WTC11 (cell line): ENCODE measurements at regions not wholly inside any gene's neighbourhood (a gene's known extent, or its start where the extent isn't known, plus 50 kb on each side); places are given as distances from the start of the nearest gene placed in this dataset.

Experiments
- ATAC-seq: fragments of 200-7000 bp; cut with Tn5 transposase; 2 replicates; pipeline ENCODE4 v1.10.0; 2021; ENCODE audit warnings: mild to moderate bottlenecking, moderate library complexity
- CTCF ChIA-PET: fragments of 300-600 bp; sonication (Branson Sonifier 250); formaldehyde crosslinking; loops from one replicate; lab custom pipeline; 2021; ENCODE audit warnings: antibody characterized with exemption; lab: Charles Lee
- POLR2A ChIA-PET: fragments of 350-600 bp; sonication (Branson Sonifier 250); formaldehyde crosslinking; loops from one replicate; lab custom pipeline; 2021; ENCODE audit warnings: antibody characterized with exemption; lab: Charles Lee
- DNase-seq: peaks from one replicate; pipeline ENCODE4 v3.0.0; 2021; ENCODE audit warnings: low spot score
- H3K27ac Mint-ChIP-seq: 2 replicates; pipeline ENCODE4 v1.8.0; 2021; ENCODE audit warnings: mixed read lengths
- H3K27me3 Mint-ChIP-seq: 2 replicates; pipeline ENCODE4 v1.8.0; 2021; ENCODE audit warnings: low read depth, mild to moderate bottlenecking, moderate library complexity, mixed read lengths
- H3K36me3 Mint-ChIP-seq: 2 replicates; pipeline ENCODE4 v1.8.0; 2021; ENCODE audit warnings: mixed read lengths
- H3K4me1 Mint-ChIP-seq: 2 replicates; pipeline ENCODE4 v1.8.0; 2022; ENCODE audit warnings: mixed read lengths
- H3K4me3 Mint-ChIP-seq: 2 replicates; pipeline ENCODE4 v1.8.0; 2021; ENCODE audit warnings: mild to moderate bottlenecking, moderate library complexity, mixed read lengths
- H3K9me3 Mint-ChIP-seq: 2 replicates; pipeline ENCODE4 v1.8.0; 2021; ENCODE audit warnings: mixed read lengths
- ATF1 ChIP-seq: sonication (generic); formaldehyde crosslinking; IDR thresholded peaks from 2 replicates; pipeline ENCODE4 v1.8.1; 2023; ENCODE audit warnings: mild to moderate bottlenecking, moderate library complexity, missing genetic modification reagents
- KAT7 ChIP-seq: sonication (generic); formaldehyde crosslinking; IDR thresholded peaks from 2 replicates; pipeline ENCODE4 v1.8.1; 2023; ENCODE audit warnings: missing genetic modification reagents, mild to moderate bottlenecking, borderline replicate concordance
- MXD4 ChIP-seq: fragments of 250-450 bp; sonication (Bioruptor Pico); IDR thresholded peaks from 2 replicates; pipeline ENCODE4 v1.8.0; 2021; ENCODE audit warnings: mild to moderate bottlenecking, moderate library complexity, borderline replicate concordance
- MYBL2 ChIP-seq: sonication (generic); formaldehyde crosslinking; IDR thresholded peaks from 2 replicates; pipeline ENCODE4 v1.8.1; 2023; ENCODE audit warnings: mild to moderate bottlenecking, moderate library complexity, missing genetic modification reagents
- NFATC4 ChIP-seq: fragments of 250-450 bp; sonication (Bioruptor Pico); IDR thresholded peaks from 2 replicates; pipeline ENCODE4 v1.9.0; 2021; ENCODE audit warnings: mild to moderate bottlenecking
- NR1H2 ChIP-seq: sonication (generic); formaldehyde crosslinking; IDR thresholded peaks from 2 replicates; pipeline ENCODE4 v1.9.0; 2021; ENCODE audit warnings: mild to moderate bottlenecking, moderate library complexity, missing genetic modification reagents
- SMAD4 ChIP-seq: sonication (generic); formaldehyde crosslinking; IDR thresholded peaks from 2 replicates; pipeline ENCODE4 v1.8.0; 2022; ENCODE audit warnings: mild to moderate bottlenecking, missing genetic modification reagents
- SOX15 ChIP-seq: fragments of 250-450 bp; sonication (Bioruptor Pico); IDR thresholded peaks from 2 replicates; pipeline ENCODE4 v1.9.0; 2021; ENCODE audit warnings: mild to moderate bottlenecking
- TCF7 ChIP-seq: sonication (generic); formaldehyde crosslinking; IDR thresholded peaks from 2 replicates; pipeline ENCODE4 v1.8.0; 2022; ENCODE audit warnings: mild to moderate bottlenecking, low read depth, missing genetic modification reagents, moderate library complexity
- TEAD4 ChIP-seq: sonication (generic); formaldehyde crosslinking; IDR thresholded peaks from 2 replicates; pipeline ENCODE4 v1.8.0; 2022; ENCODE audit warnings: mild to moderate bottlenecking, missing genetic modification reagents
- ZNF232 ChIP-seq: sonication (generic); formaldehyde crosslinking; IDR thresholded peaks from 2 replicates; pipeline ENCODE4 v1.8.0; 2022; ENCODE audit warnings: mild to moderate bottlenecking, missing genetic modification reagents
- TF ChIP-seq, protein P1 (sequence below): fragments of 250-450 bp; sonication (Bioruptor Pico); IDR thresholded peaks from 2 replicates; pipeline ENCODE4 v1.8.0; 2021; ENCODE audit warnings: mild to moderate bottlenecking
- TF ChIP-seq, protein P2 (sequence below): fragments of 250-450 bp; sonication (Bioruptor Pico); IDR thresholded peaks from 2 replicates; pipeline ENCODE4 v1.9.0; 2021; ENCODE audit warnings: mild to moderate bottlenecking

DNA sequence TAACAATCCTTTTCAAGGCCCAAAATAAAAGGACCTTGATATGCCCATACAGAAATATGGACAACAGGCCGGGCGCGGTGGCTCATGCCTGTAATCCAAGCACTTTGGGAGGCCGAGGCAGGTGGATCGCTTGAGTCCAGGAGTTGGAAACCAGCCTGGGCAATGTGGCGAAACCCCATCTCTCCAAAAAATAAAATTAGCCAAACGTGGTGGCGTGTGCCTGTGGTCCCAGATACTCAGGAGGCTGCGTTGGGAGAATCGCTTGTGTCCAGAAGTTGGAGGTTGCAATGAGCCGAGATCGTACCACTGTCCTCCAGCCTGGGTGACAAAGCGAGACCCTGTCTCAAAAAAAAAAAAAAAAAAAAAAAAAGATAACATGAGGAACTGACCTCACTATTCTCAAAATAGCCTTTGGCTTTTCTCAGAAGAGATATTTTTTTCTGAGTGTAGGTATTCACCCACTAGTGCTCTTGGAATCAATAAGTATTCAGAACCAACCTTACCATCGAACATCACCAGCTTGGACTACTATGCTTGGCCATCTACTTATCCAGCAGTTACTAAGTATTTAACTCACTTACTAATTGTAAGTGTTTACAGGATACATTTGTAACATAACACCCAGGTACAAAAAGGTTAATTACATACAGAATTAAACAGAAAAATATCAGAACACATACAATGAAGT lies 99.2 kb downstream of the OR2B2 start:
- no peaks in the 10 kb centered on the region for H3K9me3 Mint-ChIP-seq
- DNase-seq, result no peak
- ATAC-seq, result no peak
- H3K27me3 Mint-ChIP-seq, result no peaks in the 10 kb centered on the region; the same call in 1 of the 2 replicates
- peaks cover 49% of the 10 kb centered on the region for H3K4me1 Mint-ChIP-seq
- H3K27ac Mint-ChIP-seq, result peak overlapping the region; percentile 100
- TF ChIP-seq ZNF232 (CRISPR knock-in tag), result no peak
- TF ChIP-seq, protein P1, sequence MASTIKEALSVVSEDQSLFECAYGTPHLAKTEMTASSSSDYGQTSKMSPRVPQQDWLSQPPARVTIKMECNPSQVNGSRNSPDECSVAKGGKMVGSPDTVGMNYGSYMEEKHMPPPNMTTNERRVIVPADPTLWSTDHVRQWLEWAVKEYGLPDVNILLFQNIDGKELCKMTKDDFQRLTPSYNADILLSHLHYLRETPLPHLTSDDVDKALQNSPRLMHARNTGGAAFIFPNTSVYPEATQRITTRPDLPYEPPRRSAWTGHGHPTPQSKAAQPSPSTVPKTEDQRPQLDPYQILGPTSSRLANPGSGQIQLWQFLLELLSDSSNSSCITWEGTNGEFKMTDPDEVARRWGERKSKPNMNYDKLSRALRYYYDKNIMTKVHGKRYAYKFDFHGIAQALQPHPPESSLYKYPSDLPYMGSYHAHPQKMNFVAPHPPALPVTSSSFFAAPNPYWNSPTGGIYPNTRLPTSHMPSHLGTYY (CRISPR knock-in tag), result 0 out of 2 replicates have a peak, but pooled peaks have one; percentile 13
- ChIA-PET CTCF (no interaction called here), POLR2A (interaction anchor here (1.0 to 10.5 kb wide), 14 partner anchors 17 to 1780 kb away, joined by 4 to 434 read pairs (median 30); a partner anchor contains a TSS)
- peaks cover 7% of the 10 kb centered on the region for H3K36me3 Mint-ChIP-seq
- peak overlapping the region; percentile 88 for H3K4me3 Mint-ChIP-seq

DNA sequence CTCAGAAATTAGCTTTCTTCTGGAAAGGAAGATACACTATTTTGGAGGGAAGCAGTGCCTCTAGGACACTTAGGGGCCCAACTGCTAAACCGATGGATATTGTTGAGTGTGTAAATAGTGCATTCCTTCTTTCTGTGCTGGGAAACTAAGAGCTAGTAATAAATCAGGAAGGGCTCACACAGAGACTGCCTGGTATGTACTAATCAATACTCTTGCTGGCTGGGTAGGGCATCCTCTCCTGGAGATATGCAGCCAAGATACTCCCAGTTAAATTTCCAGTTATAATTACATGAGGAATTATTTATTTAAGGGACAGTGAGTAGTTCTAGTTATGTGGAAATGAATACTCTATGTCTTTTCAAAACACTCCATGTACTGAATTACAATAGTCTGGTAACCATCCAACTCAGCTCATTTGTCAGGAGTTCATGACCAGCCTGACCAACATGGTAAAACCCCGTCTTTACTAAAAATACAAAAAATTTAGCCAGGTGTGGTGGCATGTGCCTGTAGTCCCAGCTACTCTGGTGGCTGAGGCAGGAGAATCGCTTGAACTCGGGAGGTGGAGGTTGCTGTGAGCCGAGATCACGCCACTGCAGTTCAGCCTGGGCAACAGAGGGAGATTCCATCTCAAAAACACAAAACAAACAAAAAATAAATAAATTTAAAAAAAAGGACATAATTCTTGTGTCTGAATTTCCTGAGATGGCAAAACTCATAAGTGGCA lies 100.0 kb downstream of the OR2B2 start:
- POLR2A ChIA-PET, result interaction anchor here (0.6 to 10.5 kb wide), 20 partner anchors 9 to 1779 kb away, joined by 3 to 434 read pairs (median 20); a partner anchor contains a TSS
- H3K4me3 Mint-ChIP-seq, result peak overlapping the region; percentile 58
- DNase-seq (no peak), ATAC-seq (no peak)
- peaks cover 3% of the 10 kb centered on the region for H3K27me3 Mint-ChIP-seq
- CTCF ChIA-PET, result interaction anchor here (0.9 kb wide), 1 partner anchor 83 kb away, joined by 6 read pairs; no protein-coding TSS in a partner anchor
- H3K9me3 Mint-ChIP-seq, result no peaks in the 10 kb centered on the region
- H3K36me3 Mint-ChIP-seq, result peaks cover 7% of the 10 kb centered on the region
- H3K27ac Mint-ChIP-seq, result peak overlapping the region; percentile 94
- peaks cover 49% of the 10 kb centered on the region for H3K4me1 Mint-ChIP-seq
- TF ChIP-seq NFATC4 (CRISPR knock-in tag) (peak; percentile 50; the same call in 1 of the 2 replicates), SOX15 (CRISPR knock-in tag) (no peak)

DNA sequence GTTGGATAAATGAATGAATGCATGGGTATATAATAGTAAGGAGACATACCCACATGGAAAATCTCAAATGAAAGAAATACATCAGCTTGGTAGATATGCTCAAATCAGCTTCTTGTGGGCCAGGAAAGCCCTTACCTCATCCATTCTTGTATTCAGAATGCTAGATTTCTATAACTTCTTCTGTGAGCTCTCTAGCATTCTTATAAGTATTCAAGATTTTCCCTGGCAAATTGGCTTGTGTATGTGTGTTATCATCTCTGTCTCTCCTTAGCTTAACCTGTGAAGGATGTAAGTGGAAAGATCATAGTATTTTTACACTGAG lies 100.8 kb downstream of the OR2B2 start:
- peak overlapping the region; percentile 98 for H3K27ac Mint-ChIP-seq
- peaks cover 46% of the 10 kb centered on the region for H3K4me1 Mint-ChIP-seq
- H3K27me3 Mint-ChIP-seq, result peaks cover 3% of the 10 kb centered on the region
- H3K9me3 Mint-ChIP-seq, result no peaks in the 10 kb centered on the region
- ChIA-PET POLR2A (interaction anchor here (0.7 to 10.5 kb wide), 19 partner anchors 13 to 1779 kb away, joined by 3 to 434 read pairs (median 33); a partner anchor contains a TSS), CTCF (interaction anchor here (0.9 kb wide), 1 partner anchor 84 kb away, joined by 6 read pairs; no protein-coding TSS in a partner anchor)
- H3K4me3 Mint-ChIP-seq, result peak overlapping the region; percentile 98
- no peak for ATAC-seq
- DNase-seq, result no peak
- H3K36me3 Mint-ChIP-seq, result peaks cover 7% of the 10 kb centered on the region
- TF ChIP-seq ATF1 (no peak), MYBL2 (CRISPR knock-in tag) (no peak), TCF7 (CRISPR knock-in tag) (no peak), MXD4 (CRISPR knock-in tag) (no peak), KAT7 (CRISPR knock-in tag) (no peak), NR1H2 (CRISPR knock-in tag) (no peak), TEAD4 (CRISPR knock-in tag) (no peak), SMAD4 (no peak)
- TF ChIP-seq, protein P2, sequence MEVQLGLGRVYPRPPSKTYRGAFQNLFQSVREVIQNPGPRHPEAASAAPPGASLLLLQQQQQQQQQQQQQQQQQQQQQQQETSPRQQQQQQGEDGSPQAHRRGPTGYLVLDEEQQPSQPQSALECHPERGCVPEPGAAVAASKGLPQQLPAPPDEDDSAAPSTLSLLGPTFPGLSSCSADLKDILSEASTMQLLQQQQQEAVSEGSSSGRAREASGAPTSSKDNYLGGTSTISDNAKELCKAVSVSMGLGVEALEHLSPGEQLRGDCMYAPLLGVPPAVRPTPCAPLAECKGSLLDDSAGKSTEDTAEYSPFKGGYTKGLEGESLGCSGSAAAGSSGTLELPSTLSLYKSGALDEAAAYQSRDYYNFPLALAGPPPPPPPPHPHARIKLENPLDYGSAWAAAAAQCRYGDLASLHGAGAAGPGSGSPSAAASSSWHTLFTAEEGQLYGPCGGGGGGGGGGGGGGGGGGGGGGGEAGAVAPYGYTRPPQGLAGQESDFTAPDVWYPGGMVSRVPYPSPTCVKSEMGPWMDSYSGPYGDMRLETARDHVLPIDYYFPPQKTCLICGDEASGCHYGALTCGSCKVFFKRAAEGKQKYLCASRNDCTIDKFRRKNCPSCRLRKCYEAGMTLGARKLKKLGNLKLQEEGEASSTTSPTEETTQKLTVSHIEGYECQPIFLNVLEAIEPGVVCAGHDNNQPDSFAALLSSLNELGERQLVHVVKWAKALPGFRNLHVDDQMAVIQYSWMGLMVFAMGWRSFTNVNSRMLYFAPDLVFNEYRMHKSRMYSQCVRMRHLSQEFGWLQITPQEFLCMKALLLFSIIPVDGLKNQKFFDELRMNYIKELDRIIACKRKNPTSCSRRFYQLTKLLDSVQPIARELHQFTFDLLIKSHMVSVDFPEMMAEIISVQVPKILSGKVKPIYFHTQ, result no peak
